Head of caudate nucleus (tissue), 42 donors: ENCODE measurements at regions not wholly inside any gene's neighbourhood (a gene's known extent, or its start where the extent isn't known, plus 50 kb on each side); places are given as distances from the start of the nearest gene placed in this dataset.
A peak's percentile ranks its signal among the peaks of the same experiment; 100 is the strongest.

Experiments used
- DNase-seq, 42 donors: peaks; one replicate each; pipeline versions ENCODE4 v3.0.0 to v3.0.0-alpha.2; 2020 to 2021; ENCODE audit warnings: mixed read lengths in 7 of 42
- intact Hi-C: fragments of 100-400 bp; cut with DNase I; formaldehyde crosslinking; loops from one replicate; pipeline ENCODE4 v1.15.0; 2022

- no peak for DNase-seq
- intact Hi-C loops, result no loop called here
These were observed 90.6 kb upstream of the ADAMTS2 start for GRCh38 chr5:179435731-179436315.

DNA sequence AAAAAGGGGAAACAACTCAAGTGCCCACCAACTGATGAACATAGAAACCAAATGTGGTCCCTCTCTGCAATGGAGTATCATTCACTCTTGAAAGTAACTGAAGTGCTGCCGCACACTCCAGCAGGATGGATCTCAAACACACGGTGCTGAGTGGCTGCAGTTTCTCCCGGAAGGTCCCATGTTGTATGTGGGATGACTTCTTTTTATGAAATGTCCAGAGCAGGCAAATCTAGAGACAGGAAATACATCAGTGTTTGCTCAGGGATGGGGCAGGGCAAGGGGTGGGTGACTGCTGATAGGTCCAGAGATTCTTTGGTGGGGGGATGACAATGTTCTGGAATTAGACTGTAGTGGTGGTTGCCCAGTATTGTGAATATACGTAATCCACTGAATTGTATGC is 89.9 kb upstream of the ADAMTS2 start:
- no peak for DNase-seq
- intact Hi-C loops, result no loop called here

DNA sequence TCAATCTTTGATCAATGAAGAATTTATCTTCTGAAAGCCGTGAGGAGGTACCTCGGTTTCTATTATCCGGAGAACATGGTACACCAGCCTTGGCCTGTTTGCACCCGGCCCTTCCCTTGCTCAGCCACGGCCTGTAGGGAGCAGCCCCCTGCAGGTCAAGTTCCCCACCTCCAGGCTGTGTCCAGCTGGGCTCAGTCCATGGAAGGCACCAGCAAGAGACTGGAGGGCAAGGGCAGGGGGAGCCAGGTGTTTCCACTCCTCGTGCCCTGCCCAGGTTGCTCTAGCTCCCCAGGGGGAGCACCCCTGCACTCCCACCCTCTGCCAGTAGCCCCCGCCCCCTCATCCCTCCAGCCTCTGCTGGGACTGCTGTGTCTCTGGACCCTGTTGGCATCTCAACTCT is 87.3 kb upstream of the ADAMTS2 start:
- DNase-seq, result no peak
- intact Hi-C loops, result no loop called here

DNA sequence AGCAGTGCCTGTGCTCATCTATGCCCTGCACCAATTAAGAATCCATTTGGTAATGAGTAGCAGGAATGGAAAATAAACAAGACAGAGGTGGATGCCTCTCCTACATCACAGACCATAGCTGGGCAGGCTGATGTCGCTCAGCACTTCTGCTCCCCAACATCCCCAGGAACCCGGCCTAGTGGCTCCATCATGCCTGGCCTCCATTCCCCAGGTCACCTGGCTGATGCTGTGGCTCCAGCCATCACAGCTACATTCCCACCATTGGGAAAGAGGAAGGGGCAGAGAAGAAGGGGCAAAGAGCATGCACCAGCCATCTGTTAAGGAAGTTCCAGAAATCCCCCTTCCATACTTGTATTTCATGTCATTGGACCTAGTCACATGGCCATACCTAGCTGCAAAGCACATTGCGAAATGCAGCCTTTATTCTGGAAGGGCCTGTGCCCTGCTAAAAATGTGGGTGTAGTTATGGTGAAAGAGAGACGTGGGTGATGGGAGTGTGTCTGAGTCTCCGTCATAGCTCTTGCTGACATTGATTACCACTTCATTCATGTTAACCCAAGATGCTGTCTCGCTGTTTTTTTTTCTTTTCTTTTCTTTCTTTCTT is 86.1 kb upstream of the ADAMTS2 start:
- intact Hi-C loops, result no loop called here

GRCh38 chr5:179430193-179431175 is 85.2 kb upstream of the ADAMTS2 start:
- peak in 1 of 42 donors; percentile 4 for DNase-seq
- intact Hi-C loops, result no loop called here

More for the DNA sequence above, 86.1 kb upstream of the ADAMTS2 start:
- DNase-seq, result peak in 1 of 42 donors; percentile 1

DNA sequence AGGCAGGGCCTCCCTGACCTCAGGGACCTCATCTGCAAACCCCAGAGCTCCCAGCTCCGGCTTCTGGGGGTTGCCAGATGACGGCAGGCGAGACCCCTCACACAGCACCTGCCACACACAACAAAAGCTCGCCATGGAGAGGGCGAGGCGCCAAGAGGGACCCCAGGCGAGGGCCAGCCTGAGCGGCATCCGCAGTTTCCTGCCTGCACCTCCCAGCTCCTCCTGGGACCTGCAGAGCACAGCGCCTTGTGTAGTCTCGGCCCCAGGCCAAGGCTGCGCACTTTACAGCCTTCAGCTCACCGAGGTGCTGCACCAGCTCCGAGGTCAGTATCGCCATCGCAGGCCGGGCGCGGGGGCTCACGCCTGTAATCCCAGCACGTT is 82.4 kb upstream of the ADAMTS2 start:
- intact Hi-C loops, result no loop called here
- peak in 3 of 42 donors; percentile 3 to 10 (median 9) for DNase-seq

DNA sequence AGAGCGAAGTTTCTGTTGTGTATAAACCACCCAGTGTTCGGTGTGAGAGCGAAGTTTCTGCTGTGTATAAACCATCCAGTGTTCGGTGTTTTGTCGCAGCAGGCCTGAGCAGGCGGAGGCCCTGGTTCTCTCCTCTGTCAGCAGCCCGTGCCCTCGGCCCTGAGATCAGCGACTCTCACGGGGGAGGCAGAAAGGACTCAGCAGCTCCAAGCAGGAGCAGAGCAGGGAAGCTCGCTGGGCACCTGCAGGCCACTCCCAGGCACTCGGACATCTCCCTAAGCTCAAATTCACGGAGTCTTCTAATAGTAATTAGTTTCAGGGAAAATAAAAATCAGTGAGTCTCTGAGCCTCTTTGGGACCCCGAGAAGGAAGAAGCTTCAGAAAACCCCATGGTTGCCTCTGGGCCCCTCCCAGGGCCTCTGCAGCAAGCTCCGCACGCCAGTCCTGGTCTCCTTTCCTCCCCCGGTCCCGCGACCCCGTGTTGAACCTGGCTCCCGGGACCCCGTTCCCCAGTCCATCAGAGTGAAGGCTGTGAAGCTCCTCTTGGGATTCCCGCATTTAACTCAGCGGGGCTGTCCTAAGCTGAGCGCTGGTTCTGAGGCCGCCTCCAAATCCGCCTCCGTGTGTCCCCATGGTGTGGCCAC is 81.9 kb upstream of the ADAMTS2 start:
- peak in 3 of 42 donors; percentile 10 to 15 (median 10) for DNase-seq
- intact Hi-C loops, result no loop called here

DNA sequence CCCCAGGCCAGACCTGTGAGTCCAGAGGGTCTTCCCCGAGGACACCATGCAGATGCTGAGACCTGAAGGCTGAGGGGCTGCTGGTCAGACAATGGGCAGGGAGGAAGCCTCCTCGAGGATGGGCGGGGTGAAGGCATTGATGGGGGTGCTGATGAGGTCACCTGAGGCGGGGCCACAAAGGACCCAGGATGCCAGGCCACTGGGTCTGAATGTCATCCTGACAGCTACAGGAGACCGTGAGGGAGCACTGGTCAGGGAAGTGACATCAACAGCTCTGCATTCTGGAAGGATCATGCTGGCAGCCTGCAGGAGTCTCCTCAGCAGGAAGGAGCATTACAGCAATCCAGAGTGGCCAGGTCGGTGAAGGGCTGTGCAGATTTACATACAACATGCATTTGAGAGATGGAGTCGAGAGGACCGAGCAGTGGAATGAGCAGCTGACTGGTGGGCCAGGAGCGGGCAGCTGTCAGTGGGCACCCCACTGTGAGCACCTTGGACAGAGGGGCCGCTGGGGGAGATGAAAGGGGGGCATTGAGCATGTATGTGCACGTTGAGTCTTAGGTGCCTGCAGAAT is 77.7 kb upstream of the ADAMTS2 start:
- intact Hi-C loops, result no loop called here
- peak in 3 of 42 donors; percentile 11 to 20 (median 19) for DNase-seq

DNA sequence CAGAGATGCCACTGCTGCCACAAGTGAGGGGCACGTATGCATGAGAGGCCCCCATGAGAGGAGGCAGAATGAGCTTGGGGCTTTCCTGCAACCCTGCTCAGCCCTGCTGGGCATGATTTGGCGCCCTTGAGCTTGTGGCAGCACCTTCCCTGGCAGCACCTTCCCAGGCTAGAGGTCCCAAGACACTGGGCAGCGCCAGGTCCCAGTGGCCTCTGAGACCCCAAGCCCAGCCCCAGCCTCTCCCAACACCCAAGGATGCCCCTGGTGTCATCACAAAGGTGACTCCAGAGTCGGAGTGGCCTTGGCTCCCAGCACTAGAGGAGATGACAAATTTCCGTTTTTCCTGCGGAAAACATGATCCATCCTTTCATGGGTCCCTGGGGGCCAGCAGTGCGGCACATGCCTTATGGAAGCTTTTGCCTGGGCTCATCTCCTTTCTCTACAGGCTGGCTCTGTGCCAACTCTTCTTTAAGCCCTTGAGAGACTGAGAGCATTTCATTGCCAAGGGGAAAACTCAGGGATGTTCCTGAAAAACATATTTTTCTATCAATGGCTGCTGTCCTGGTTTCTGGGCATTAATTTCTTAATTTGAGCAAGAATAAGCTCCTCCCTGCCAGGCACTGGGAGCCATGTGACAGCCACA is 77.1 kb upstream of the ADAMTS2 start:
- intact Hi-C loops, result no loop called here
- peak in 2 of 42 donors; percentile 4 to 6 for DNase-seq

GRCh38 chr5:179421144-179421901 is 76.1 kb upstream of the ADAMTS2 start:
- intact Hi-C loops, result no loop called here
- peak in 3 of 42 donors; percentile 9 to 22 (median 22) for DNase-seq

GRCh38 chr5:179420476-179420875 is 75.2 kb upstream of the ADAMTS2 start:
- intact Hi-C loops, result no loop called here
- peak in 4 of 42 donors; percentile 2 to 27 (median 13) for DNase-seq

- intact Hi-C loops, result no loop called here
These were observed 73.7 kb upstream of the ADAMTS2 start for GRCh38 chr5:179418972-179419371.

DNA sequence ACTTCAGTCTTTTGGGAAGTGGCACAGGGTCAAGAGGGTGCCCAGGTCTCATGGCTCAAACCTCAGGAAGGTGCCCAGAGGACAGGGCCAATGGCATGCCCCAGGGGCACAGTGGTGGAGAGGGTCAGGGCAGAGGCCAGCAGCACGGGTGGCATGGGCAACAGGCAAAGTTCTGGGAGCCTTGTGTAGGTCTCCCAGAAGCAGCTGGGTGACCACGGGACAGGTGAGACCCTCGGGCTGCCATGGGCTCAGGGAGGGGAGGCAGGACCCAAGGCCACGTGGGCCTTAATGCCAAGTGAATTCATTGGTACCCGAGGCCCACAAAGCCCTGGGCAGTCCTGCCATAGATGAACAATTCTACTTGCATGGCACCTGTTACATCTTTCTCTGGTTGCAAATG is 72.4 kb upstream of the ADAMTS2 start:
- intact Hi-C loops, result no loop called here
- peak in 2 of 42 donors; percentile 6 to 32 for DNase-seq

More at GRCh38 chr5:179418972-179419371, 73.7 kb upstream of the ADAMTS2 start:
- DNase-seq, result peak in 2 of 42 donors; percentile 1 to 13

DNA sequence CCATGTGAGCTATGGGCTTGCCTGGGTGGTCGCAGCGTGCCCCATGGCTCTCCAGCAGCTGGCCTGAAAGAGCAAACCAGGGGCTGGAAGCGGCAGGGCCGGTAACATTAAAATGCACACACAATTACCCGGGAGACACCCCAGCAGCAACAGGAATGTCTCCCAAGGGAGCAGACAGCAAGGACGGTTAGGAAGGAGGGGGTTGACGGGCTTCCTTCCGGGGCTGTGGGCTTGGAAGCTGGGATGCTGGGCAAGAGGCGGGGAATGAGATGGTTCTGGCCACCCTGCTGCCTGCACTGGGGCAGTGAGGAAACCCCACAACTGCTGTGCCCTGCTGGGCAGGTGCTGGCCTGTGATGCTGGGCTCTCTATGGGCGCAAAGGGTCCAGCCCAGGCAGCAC is 71.8 kb upstream of the ADAMTS2 start:
- intact Hi-C loops, result no loop called here
- DNase-seq, result peak in 3 of 42 donors; percentile 1 to 27 (median 8)

DNA sequence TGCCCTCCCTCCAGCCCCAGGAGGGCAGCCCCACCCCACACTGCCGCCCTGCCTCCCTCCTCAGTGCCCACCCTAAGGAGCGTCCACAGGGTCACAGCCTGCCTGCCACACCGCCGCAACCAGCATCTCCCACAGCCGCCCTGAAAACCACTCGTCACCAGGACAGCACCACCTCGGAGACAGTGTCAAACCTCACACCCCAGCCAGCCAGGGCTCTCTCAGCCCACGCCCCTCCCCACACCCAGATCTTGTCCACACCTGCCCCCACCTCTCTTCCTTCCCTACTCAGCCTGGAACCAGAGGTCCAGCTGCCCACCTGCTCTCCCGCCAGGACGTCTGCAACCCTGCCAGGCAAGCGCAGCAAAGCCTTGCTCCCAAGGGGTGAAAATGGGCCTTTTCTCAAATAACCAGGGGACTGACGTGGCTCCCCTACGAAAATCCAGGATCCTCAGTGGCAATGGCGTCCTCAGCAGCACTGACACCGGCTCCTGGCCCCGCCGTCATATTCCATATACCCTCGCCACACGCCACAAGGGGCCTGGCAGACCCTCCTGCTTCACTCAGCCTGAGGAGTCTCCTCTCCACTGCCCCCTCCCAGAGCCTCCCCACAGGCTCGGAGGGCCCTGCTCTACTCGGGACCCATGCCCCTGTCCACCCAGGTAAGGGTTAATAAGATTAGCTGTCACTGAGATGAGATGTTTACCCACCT is 71.0 kb upstream of the ADAMTS2 start:
- DNase-seq, result peak in 4 of 42 donors; percentile 4 to 33 (median 13)
- intact Hi-C loops, result no loop called here

DNA sequence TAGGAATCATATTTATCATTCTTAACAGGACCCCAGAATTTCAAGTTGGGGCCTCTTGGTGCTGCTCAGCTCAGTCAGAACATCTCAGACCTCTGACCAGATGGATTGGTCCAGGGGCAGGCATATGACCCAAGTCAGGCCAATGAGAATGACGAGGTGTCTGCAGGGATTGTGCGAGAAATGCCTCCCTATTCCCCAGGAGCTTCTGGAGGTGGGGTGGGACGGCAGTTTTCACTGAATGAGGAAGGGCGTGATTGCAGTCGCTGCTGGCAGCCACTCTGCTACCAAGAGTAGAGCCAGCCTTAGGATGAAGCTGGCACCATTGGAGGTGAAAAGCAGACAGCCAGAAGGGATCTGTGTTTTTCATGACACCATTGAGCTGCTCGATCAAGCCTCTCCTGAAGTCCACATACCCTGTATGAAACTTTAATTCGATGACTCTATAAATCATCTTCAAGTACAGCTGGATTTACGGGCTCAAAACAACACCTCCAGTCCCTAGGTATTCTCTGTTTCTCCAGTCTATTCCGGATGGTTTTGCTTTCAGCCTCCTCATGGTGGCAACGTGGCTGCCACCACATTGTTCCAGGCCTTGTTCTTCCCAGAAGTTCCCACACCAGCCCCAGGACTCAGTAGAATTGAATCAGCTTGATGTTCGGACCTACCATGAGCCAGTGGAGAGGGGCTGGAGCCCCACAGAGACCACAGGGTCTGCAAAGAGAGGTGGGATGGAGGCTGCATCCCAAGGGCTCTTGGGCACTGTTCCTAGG is 70.2 kb upstream of the ADAMTS2 start:
- peak in 4 of 42 donors; percentile 1 to 28 (median 16) for DNase-seq
- intact Hi-C loops, result no loop called here
